CD4-positive, alpha-beta T cell (primary cell): ENCODE measurements at regions not wholly inside any gene's neighbourhood (a gene's known extent, or its start where the extent isn't known, plus 50 kb on each side); places are given as distances from the start of the nearest gene placed in this dataset.
"Not testable (repeated sequence)": the region's sequence is repeated elsewhere in the genome, so short reads cannot be mapped to it uniquely, and the experiment has no call there.

Source experiments
- ATAC-seq: fragments of 200-7000 bp; cut with Tn5 transposase; one replicate; pipeline ENCODE4 v1.10.0; 2022; ENCODE audit warnings: mild to moderate bottlenecking; ENCODE audit not compliant: poor library complexity
- CTCF ChIA-PET: fragments of 350-600 bp; sonication (Branson Sonifier 250); formaldehyde crosslinking; loops from one replicate; lab custom pipeline; 2021; ENCODE audit warnings: antibody characterized with exemption, inconsistent platforms; lab: Charles Lee
- POLR2A ChIA-PET: fragments of 350-600 bp; sonication (Branson Sonifier 250); formaldehyde crosslinking; loops from one replicate; lab custom pipeline; 2021; ENCODE audit warnings: antibody characterized with exemption, inconsistent platforms; lab: Charles Lee
- DNase-seq, 14 experiments: peaks; one replicate each; pipeline ENCODE4 v3.0.0-alpha.2; 2013 to 2020; ENCODE audit warnings: mixed read lengths in 2 of 14
- H3K27ac ChIP-seq, 2 donors: one replicate each; pipeline versions ENCODE4 v1.5.1 to v1.7.0; 2013; ENCODE audit warnings: low read length in 2 of 2, low read depth in 1 of 2, mild to moderate bottlenecking in 1 of 2
- H3K27me3 ChIP-seq, 2 experiments: 1 replicate in 1 of 2; 2 replicates in 1 of 2; pipeline versions ENCODE4 v1.6.1 to v1.7.0; 2013; ENCODE audit warnings: low read length in 2 of 2, control low read depth in 1 of 2, mild to moderate bottlenecking in 1 of 2, moderate library complexity in 1 of 2; ENCODE audit not compliant: insufficient read depth in 2 of 2, control insufficient read depth in 1 of 2
- H3K36me3 ChIP-seq: one replicate; pipeline ENCODE4 v1.6.1; 2013; ENCODE audit warnings: low read length, control low read depth; ENCODE audit not compliant: insufficient read depth
- H3K4me1 ChIP-seq: one replicate; pipeline ENCODE4 v1.6.1; 2013; ENCODE audit warnings: low read length, control low read depth; ENCODE audit not compliant: insufficient read depth
- H3K4me3 ChIP-seq: one replicate; pipeline ENCODE4 v1.5.1; 2013; ENCODE audit warnings: mild to moderate bottlenecking, low read length, moderate library complexity
- H3K9me3 ChIP-seq, 2 experiments: 1 replicate in 1 of 2; 2 replicates in 1 of 2; pipeline versions ENCODE4 v1.6.1 to v1.7.0; 2013; ENCODE audit warnings: low read length in 2 of 2, mild to moderate bottlenecking in 2 of 2, control low read depth in 1 of 2, moderate library complexity in 1 of 2; ENCODE audit not compliant: control insufficient read depth in 1 of 2, insufficient read depth in 1 of 2
- H3K27ac Mint-ChIP-seq: one replicate; pipeline ENCODE4 v1.8.0; 2020; ENCODE audit warnings: mixed read lengths
- H3K27me3 Mint-ChIP-seq: one replicate; pipeline ENCODE4 v1.8.0; 2021; ENCODE audit warnings: mixed read lengths
- H3K36me3 Mint-ChIP-seq: one replicate; pipeline ENCODE4 v1.8.0; 2021; ENCODE audit warnings: low read depth, mixed read lengths
- H3K4me1 Mint-ChIP-seq: one replicate; pipeline ENCODE4 v1.8.0; 2021; ENCODE audit warnings: low read depth, mixed read lengths
- H3K4me3 Mint-ChIP-seq: one replicate; pipeline ENCODE4 v1.8.0; 2020; ENCODE audit warnings: mild to moderate bottlenecking, mixed read lengths
- H3K9me3 Mint-ChIP-seq: one replicate; pipeline ENCODE4 v1.8.0; 2020; ENCODE audit warnings: mixed read lengths
- intact Hi-C, 2 experiments: fragments of 100-400 bp; cut with DNase I in 1 of 2; cut with micrococcal nuclease in 1 of 2; formaldehyde crosslinking; loops; one replicate each; pipeline versions ENCODE4 v1.15.1 to v1.9.0; 2023 to 2025; cut with DNase I, micrococcal nuclease

GRCh38 chrX:89350024-89350423 is 571.7 kb upstream of the TGIF2LX start:
- H3K4me1 ChIP-seq, ATAC-seq, H3K9me3 ChIP-seq, H3K36me3 Mint-ChIP-seq, intact Hi-C loops, H3K27me3 ChIP-seq, H3K27ac ChIP-seq, H3K27me3 Mint-ChIP-seq, H3K4me3 Mint-ChIP-seq, H3K4me3 ChIP-seq, H3K9me3 Mint-ChIP-seq, H3K27ac Mint-ChIP-seq, CTCF ChIA-PET, POLR2A ChIA-PET, H3K4me1 Mint-ChIP-seq, DNase-seq, H3K36me3 ChIP-seq: not testable (repeated sequence)

GRCh38 chrX:89369904-89370303 is 551.8 kb upstream of the TGIF2LX start:
- H3K4me1 Mint-ChIP-seq, H3K36me3 ChIP-seq, DNase-seq, H3K36me3 Mint-ChIP-seq, intact Hi-C loops, H3K27ac ChIP-seq, H3K27me3 ChIP-seq, H3K4me3 ChIP-seq, H3K4me1 ChIP-seq, CTCF ChIA-PET, ATAC-seq, H3K4me3 Mint-ChIP-seq, POLR2A ChIA-PET, H3K9me3 ChIP-seq, H3K27ac Mint-ChIP-seq, H3K27me3 Mint-ChIP-seq, H3K9me3 Mint-ChIP-seq: not testable (repeated sequence)

GRCh38 chrX:89393004-89393403 is 528.7 kb upstream of the TGIF2LX start:
- H3K36me3 Mint-ChIP-seq, ATAC-seq, H3K4me1 Mint-ChIP-seq, H3K9me3 Mint-ChIP-seq, H3K9me3 ChIP-seq, H3K4me3 ChIP-seq, H3K4me1 ChIP-seq, H3K27ac ChIP-seq, CTCF ChIA-PET, DNase-seq, H3K27me3 Mint-ChIP-seq, H3K27me3 ChIP-seq, POLR2A ChIA-PET, H3K36me3 ChIP-seq, intact Hi-C loops, H3K4me3 Mint-ChIP-seq, H3K27ac Mint-ChIP-seq: not testable (repeated sequence)

- CTCF ChIA-PET, result not testable (repeated sequence)
Measured at GRCh38 chrX:89402818-89403217, 518.9 kb upstream of the TGIF2LX start.

GRCh38 chrX:89405148-89405547 is 516.6 kb upstream of the TGIF2LX start:
- H3K4me1 ChIP-seq, POLR2A ChIA-PET, H3K27me3 Mint-ChIP-seq, CTCF ChIA-PET, H3K27me3 ChIP-seq, ATAC-seq, DNase-seq, H3K27ac Mint-ChIP-seq, H3K27ac ChIP-seq, H3K4me1 Mint-ChIP-seq, H3K36me3 Mint-ChIP-seq, H3K9me3 ChIP-seq, H3K36me3 ChIP-seq, H3K4me3 ChIP-seq, H3K4me3 Mint-ChIP-seq, intact Hi-C loops, H3K9me3 Mint-ChIP-seq: not testable (repeated sequence)

More at GRCh38 chrX:89402818-89403217, 518.9 kb upstream of the TGIF2LX start:
- H3K4me1 ChIP-seq, H3K9me3 ChIP-seq, H3K27me3 Mint-ChIP-seq, H3K27ac Mint-ChIP-seq, H3K27me3 ChIP-seq, H3K9me3 Mint-ChIP-seq, H3K36me3 Mint-ChIP-seq, H3K4me1 Mint-ChIP-seq, ATAC-seq, H3K4me3 Mint-ChIP-seq, H3K4me3 ChIP-seq, POLR2A ChIA-PET, H3K36me3 ChIP-seq, intact Hi-C loops, H3K27ac ChIP-seq, DNase-seq: not testable (repeated sequence)

GRCh38 chrX:89416930-89417329 is 504.8 kb upstream of the TGIF2LX start:
- POLR2A ChIA-PET, H3K27me3 ChIP-seq, intact Hi-C loops, H3K36me3 ChIP-seq, ATAC-seq, H3K9me3 ChIP-seq, H3K4me3 Mint-ChIP-seq, H3K27ac Mint-ChIP-seq, H3K27ac ChIP-seq, H3K9me3 Mint-ChIP-seq, H3K27me3 Mint-ChIP-seq, CTCF ChIA-PET, H3K4me1 ChIP-seq, H3K4me3 ChIP-seq, H3K36me3 Mint-ChIP-seq, H3K4me1 Mint-ChIP-seq: not testable (repeated sequence)
- peak in 1 of 14 experiments; percentile 0 for DNase-seq

- intact Hi-C loops, H3K27ac ChIP-seq, H3K4me3 ChIP-seq, H3K4me1 Mint-ChIP-seq, DNase-seq, H3K4me3 Mint-ChIP-seq, H3K4me1 ChIP-seq, H3K9me3 ChIP-seq, H3K27me3 ChIP-seq, H3K36me3 Mint-ChIP-seq, H3K36me3 ChIP-seq, ATAC-seq, H3K27me3 Mint-ChIP-seq, H3K27ac Mint-ChIP-seq, POLR2A ChIA-PET, CTCF ChIA-PET, H3K9me3 Mint-ChIP-seq: not testable (repeated sequence)
Measured at GRCh38 chrX:89432652-89433231, 489.0 kb upstream of the TGIF2LX start.
